Activated naive CD8-positive, alpha-beta T cell treated with anti-CD3 and anti-CD28 coated beads for 36 hours (primary cell): ENCODE measurements at regions not wholly inside any gene's neighbourhood (a gene's known extent, or its start where the extent isn't known, plus 50 kb on each side); places are given as distances from the start of the nearest gene placed in this dataset.

Experiments
- DNase-seq: peaks from one replicate; pipeline ENCODE4 v3.0.0; 2021
- H3K27ac Mint-ChIP-seq: one replicate; pipeline ENCODE4 v1.8.0; 2022; ENCODE audit warnings: mild to moderate bottlenecking, moderate library complexity, mixed read lengths
- H3K27me3 Mint-ChIP-seq: one replicate; pipeline ENCODE4 v1.8.0; 2022; ENCODE audit warnings: mild to moderate bottlenecking, mixed read lengths
- H3K36me3 Mint-ChIP-seq: one replicate; pipeline ENCODE4 v1.8.0; 2021; ENCODE audit warnings: mild to moderate bottlenecking, mixed read lengths
- H3K4me1 Mint-ChIP-seq: one replicate; pipeline ENCODE4 v1.8.0; 2021; ENCODE audit warnings: mixed read lengths
- H3K4me3 Mint-ChIP-seq: one replicate; pipeline ENCODE4 v1.8.0; 2022; ENCODE audit warnings: mild to moderate bottlenecking, moderate library complexity, mixed read lengths
- H3K9me3 Mint-ChIP-seq: one replicate; pipeline ENCODE4 v1.8.0; 2022; ENCODE audit warnings: mixed read lengths

- Mint-ChIP-seq H3K27me3 (no peaks in the 10 kb centered on the region), H3K9me3 (peaks cover 1% of the 10 kb centered on the region), H3K4me1 (peaks cover 9% of the 10 kb centered on the region), H3K4me3 (no peak overlapping the region), H3K27ac (no peak overlapping the region), H3K36me3 (no peaks in the 10 kb centered on the region)
- DNase-seq, result no peak
These were observed 179.1 kb upstream of the SLC24A2 start for GRCh38 chr9:19967888-19968459.

GRCh38 chr9:19967216-19967887 is 178.5 kb upstream of the SLC24A2 start:
- Mint-ChIP-seq H3K36me3 (no peaks in the 10 kb centered on the region), H3K9me3 (peaks cover 1% of the 10 kb centered on the region), H3K4me1 (peaks cover 9% of the 10 kb centered on the region), H3K27ac (no peak overlapping the region), H3K4me3 (no peak overlapping the region), H3K27me3 (no peaks in the 10 kb centered on the region)
- no peak for DNase-seq

GRCh38 chr9:19965336-19965735 is 176.5 kb upstream of the SLC24A2 start:
- Mint-ChIP-seq H3K4me3 (no peak overlapping the region), H3K9me3 (peaks cover 4% of the 10 kb centered on the region), H3K27me3 (peaks cover 8% of the 10 kb centered on the region), H3K36me3 (no peaks in the 10 kb centered on the region), H3K27ac (no peak overlapping the region), H3K4me1 (peaks cover 9% of the 10 kb centered on the region)
- no peak for DNase-seq

GRCh38 chr9:19947996-19948395 is 159.2 kb upstream of the SLC24A2 start:
- Mint-ChIP-seq H3K27ac (no peak overlapping the region), H3K27me3 (peaks cover 14% of the 10 kb centered on the region), H3K9me3 (peaks cover 4% of the 10 kb centered on the region), H3K36me3 (peaks cover under 1% of the 10 kb centered on the region), H3K4me1 (peaks cover 12% of the 10 kb centered on the region), H3K4me3 (no peak overlapping the region)
- DNase-seq, result no peak

- DNase-seq, result no peak
- peaks cover 17% of the 10 kb centered on the region for H3K27me3 Mint-ChIP-seq
- no peaks in the 10 kb centered on the region for H3K36me3 Mint-ChIP-seq
- H3K4me3 Mint-ChIP-seq, result no peak overlapping the region
- peaks cover 12% of the 10 kb centered on the region for H3K4me1 Mint-ChIP-seq
- H3K27ac Mint-ChIP-seq, result no peak overlapping the region
- no peaks in the 10 kb centered on the region for H3K9me3 Mint-ChIP-seq
These were observed 157.7 kb upstream of the SLC24A2 start for GRCh38 chr9:19946441-19947109.

- H3K27me3 Mint-ChIP-seq, result peaks cover 17% of the 10 kb centered on the region
These were observed 153.0 kb upstream of the SLC24A2 start for GRCh38 chr9:19941874-19942273.

GRCh38 chr9:19940811-19941535 is 152.1 kb upstream of the SLC24A2 start:
- no peak for DNase-seq
- Mint-ChIP-seq H3K4me3 (no peak overlapping the region), H3K36me3 (no peaks in the 10 kb centered on the region), H3K27ac (no peak overlapping the region), H3K4me1 (peaks cover under 1% of the 10 kb centered on the region), H3K27me3 (peaks cover 17% of the 10 kb centered on the region), H3K9me3 (no peaks in the 10 kb centered on the region)

More at GRCh38 chr9:19941874-19942273, 153.0 kb upstream of the SLC24A2 start:
- DNase-seq, result no peak
- Mint-ChIP-seq H3K4me3 (no peak overlapping the region), H3K4me1 (peaks cover 8% of the 10 kb centered on the region), H3K36me3 (no peaks in the 10 kb centered on the region), H3K27ac (no peak overlapping the region), H3K9me3 (no peaks in the 10 kb centered on the region)

GRCh38 chr9:19939734-19940278 is 151.0 kb upstream of the SLC24A2 start:
- no peak overlapping the region for H3K4me3 Mint-ChIP-seq
- no peaks in the 10 kb centered on the region for H3K4me1 Mint-ChIP-seq
- no peak overlapping the region for H3K27ac Mint-ChIP-seq
- no peak for DNase-seq
- H3K36me3 Mint-ChIP-seq, result no peaks in the 10 kb centered on the region
- H3K9me3 Mint-ChIP-seq, result no peaks in the 10 kb centered on the region
- H3K27me3 Mint-ChIP-seq, result peaks cover 18% of the 10 kb centered on the region

- Mint-ChIP-seq H3K36me3 (no peaks in the 10 kb centered on the region), H3K27me3 (peaks cover 19% of the 10 kb centered on the region), H3K4me3 (no peak overlapping the region), H3K9me3 (no peaks in the 10 kb centered on the region), H3K4me1 (no peaks in the 10 kb centered on the region), H3K27ac (no peak overlapping the region)
- DNase-seq, result no peak
These were observed 150.3 kb upstream of the SLC24A2 start for GRCh38 chr9:19938990-19939733.

GRCh38 chr9:19937121-19937520 is 148.3 kb upstream of the SLC24A2 start:
- H3K27ac Mint-ChIP-seq, result no peak overlapping the region
- H3K36me3 Mint-ChIP-seq, result no peaks in the 10 kb centered on the region
- peaks cover 2% of the 10 kb centered on the region for H3K4me1 Mint-ChIP-seq
- H3K27me3 Mint-ChIP-seq, result peaks cover 26% of the 10 kb centered on the region
- DNase-seq, result no peak
- H3K4me3 Mint-ChIP-seq, result no peak overlapping the region
- no peaks in the 10 kb centered on the region for H3K9me3 Mint-ChIP-seq

GRCh38 chr9:19936598-19936997 is 147.8 kb upstream of the SLC24A2 start:
- Mint-ChIP-seq H3K27ac (no peak overlapping the region), H3K9me3 (no peaks in the 10 kb centered on the region), H3K4me3 (no peak overlapping the region), H3K27me3 (peaks cover 26% of the 10 kb centered on the region), H3K36me3 (no peaks in the 10 kb centered on the region), H3K4me1 (peaks cover 2% of the 10 kb centered on the region)
- DNase-seq, result no peak

- Mint-ChIP-seq H3K4me1 (peaks cover 2% of the 10 kb centered on the region), H3K27me3 (peaks cover 26% of the 10 kb centered on the region), H3K9me3 (no peaks in the 10 kb centered on the region), H3K27ac (no peak overlapping the region), H3K36me3 (no peaks in the 10 kb centered on the region), H3K4me3 (no peak overlapping the region)
- no peak for DNase-seq
These were observed 146.6 kb upstream of the SLC24A2 start for GRCh38 chr9:19935422-19935821.

GRCh38 chr9:19934301-19934871 is 145.5 kb upstream of the SLC24A2 start:
- no peak overlapping the region for H3K27ac Mint-ChIP-seq
- no peak for DNase-seq
- no peaks in the 10 kb centered on the region for H3K36me3 Mint-ChIP-seq
- H3K9me3 Mint-ChIP-seq, result no peaks in the 10 kb centered on the region
- peak overlapping the region; percentile 56 for H3K4me3 Mint-ChIP-seq
- H3K27me3 Mint-ChIP-seq, result peaks cover 26% of the 10 kb centered on the region
- peaks cover 2% of the 10 kb centered on the region for H3K4me1 Mint-ChIP-seq
